ENCODE measurements at regions not wholly inside any gene's neighbourhood (a gene's known extent, or its start where the extent isn't known, plus 50 kb on each side); places are given as distances from the start of the nearest gene placed in this dataset.

- TF ChIP-seq SALL2 (tag by site-specific recombination; IDR thresholded peaks at IDR 0.05; ENCODE audit: borderline replicate concordance), result no peak
- TF ChIP-seq, protein P1, sequence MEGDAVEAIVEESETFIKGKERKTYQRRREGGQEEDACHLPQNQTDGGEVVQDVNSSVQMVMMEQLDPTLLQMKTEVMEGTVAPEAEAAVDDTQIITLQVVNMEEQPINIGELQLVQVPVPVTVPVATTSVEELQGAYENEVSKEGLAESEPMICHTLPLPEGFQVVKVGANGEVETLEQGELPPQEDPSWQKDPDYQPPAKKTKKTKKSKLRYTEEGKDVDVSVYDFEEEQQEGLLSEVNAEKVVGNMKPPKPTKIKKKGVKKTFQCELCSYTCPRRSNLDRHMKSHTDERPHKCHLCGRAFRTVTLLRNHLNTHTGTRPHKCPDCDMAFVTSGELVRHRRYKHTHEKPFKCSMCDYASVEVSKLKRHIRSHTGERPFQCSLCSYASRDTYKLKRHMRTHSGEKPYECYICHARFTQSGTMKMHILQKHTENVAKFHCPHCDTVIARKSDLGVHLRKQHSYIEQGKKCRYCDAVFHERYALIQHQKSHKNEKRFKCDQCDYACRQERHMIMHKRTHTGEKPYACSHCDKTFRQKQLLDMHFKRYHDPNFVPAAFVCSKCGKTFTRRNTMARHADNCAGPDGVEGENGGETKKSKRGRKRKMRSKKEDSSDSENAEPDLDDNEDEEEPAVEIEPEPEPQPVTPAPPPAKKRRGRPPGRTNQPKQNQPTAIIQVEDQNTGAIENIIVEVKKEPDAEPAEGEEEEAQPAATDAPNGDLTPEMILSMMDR (tag by site-specific recombination; IDR thresholded peaks at IDR 0.05), result no peak
- TF ChIP-seq ZNF561 (tag by site-specific recombination; IDR thresholded peaks at IDR 0.05; ENCODE audit: borderline replicate concordance), result no peak
These were observed 321.7 kb downstream of the SUCLA2 start for GRCh38 chr13:47679401-47679800.
